ENCODE measurements at regions not wholly inside any gene's neighbourhood (a gene's known extent, or its start where the extent isn't known, plus 50 kb on each side); places are given as distances from the start of the nearest gene placed in this dataset.

- TF ChIP-seq POLR2AphosphoS5 (IDR thresholded peaks at IDR 0.05; ENCODE audit: low read depth) (no peak), CTCF (conservative IDR thresholded peaks at IDR 0.05; ENCODE audit: low read depth in 2 of 2) (no peak), EZH2 (IDR thresholded peaks at IDR 0.05; ENCODE audit: low read depth, unreplicated experiment) (no peak), REST (IDR thresholded peaks at IDR 0.05; ENCODE audit: unreplicated experiment) (no peak), CREB1 (CRISPR knock-in tag; IDR thresholded peaks at IDR 0.05; ENCODE audit: low read depth) (no peak), EZH2phosphoT487 (IDR thresholded peaks at IDR 0.05; ENCODE audit: unreplicated experiment) (no peak), ZNF331 (CRISPR knock-in tag; IDR thresholded peaks at IDR 0.05; ENCODE audit: low read depth) (no peak)
Observed at GRCh38 chr6:75551367-75551952, 50.2 kb upstream of the SENP6 start.
